GM18505 (cell line): ENCODE measurements at regions not wholly inside any gene's neighbourhood (a gene's known extent, or its start where the extent isn't known, plus 50 kb on each side); places are given as distances from the start of the nearest gene placed in this dataset.

Experiments
- ATAC-seq: cut with Tn5 transposase; IDR thresholded peaks from one replicate; pipeline ENCODE4 v1.9.1; 2021; ENCODE audit not compliant: unreplicated experiment
- POLR2A ChIP-seq: IDR thresholded peaks from 4 replicates; pipeline ENCODE4 v1.6.1; 2011; ENCODE audit warnings: borderline replicate concordance; ENCODE audit not compliant: insufficient read depth, insufficient read length; ENCODE audit errors: extremely low read depth

DNA sequence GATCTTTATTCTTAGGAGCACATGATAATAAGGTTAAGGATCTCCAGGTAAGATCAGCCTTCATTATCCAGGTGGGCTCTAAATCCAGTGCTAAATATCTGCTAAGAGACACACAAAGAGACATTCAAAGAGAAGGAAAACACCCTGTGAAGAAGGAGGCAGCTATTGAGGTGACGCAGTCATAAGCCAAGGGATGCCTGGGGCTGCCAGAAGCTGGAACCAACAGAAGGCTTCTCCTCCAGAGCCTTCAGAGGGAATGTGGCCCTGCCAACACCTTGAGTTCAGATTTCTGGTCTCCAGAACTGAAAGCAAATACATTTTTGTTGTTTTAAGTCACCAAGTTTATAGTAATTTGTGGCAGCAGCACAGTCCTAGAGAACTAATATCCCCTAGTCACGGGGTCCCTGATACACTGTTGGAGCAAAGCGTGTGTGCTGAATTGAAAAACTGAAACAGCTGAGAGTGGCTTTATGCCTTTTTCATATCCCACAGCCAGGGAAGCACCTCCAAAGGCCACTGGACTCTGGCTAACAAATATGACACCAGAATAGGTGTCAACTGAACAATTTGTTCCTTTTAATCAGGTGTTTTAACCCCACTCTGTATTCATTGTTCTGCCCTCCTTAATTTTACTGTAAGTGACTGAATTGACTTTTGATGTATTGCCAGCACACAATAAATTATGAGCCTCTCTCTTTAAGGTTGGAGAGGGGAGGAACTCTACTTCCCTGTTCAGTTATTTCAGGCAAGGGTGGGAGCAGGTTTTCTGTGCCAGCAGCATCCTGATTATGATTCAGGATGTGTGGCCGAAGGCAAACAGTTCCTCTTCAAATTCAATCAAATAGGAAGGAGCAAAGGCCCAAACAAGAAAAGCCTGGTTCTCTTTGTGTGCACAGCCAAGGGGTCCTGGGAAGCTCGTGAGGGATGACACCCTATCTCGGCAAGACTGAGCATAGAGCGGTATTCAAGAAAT, 151.8 kb upstream of the HES1 start:
- no peak for ATAC-seq
- TF ChIP-seq POLR2A, result no peak

DNA sequence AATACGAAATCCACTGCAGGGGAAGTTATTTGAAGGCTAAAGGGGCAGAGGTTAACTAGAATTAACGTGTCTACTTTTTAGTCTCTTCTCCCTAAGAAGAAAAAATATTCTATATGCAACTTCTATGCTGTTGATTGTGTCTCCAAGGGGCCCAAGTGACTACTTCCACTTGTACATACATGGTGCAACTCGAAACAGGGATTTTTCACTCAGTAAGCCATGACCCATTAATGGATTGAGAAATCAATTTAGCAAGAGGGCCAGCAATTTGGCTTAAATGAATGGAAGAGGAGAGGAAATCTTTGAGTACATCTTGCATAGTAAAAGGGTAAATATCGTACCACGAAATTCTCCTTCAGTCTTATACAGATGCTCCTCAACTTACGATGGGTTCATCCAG, 151.1 kb upstream of the HES1 start:
- TF ChIP-seq POLR2A, result no peak

GRCh38 chr3:193987186-193987585, 148.8 kb upstream of the HES1 start:
- ATAC-seq, result no peak
- TF ChIP-seq POLR2A, result no peak

More for the DNA sequence above, 151.1 kb upstream of the HES1 start:
- ATAC-seq, result no peak

DNA sequence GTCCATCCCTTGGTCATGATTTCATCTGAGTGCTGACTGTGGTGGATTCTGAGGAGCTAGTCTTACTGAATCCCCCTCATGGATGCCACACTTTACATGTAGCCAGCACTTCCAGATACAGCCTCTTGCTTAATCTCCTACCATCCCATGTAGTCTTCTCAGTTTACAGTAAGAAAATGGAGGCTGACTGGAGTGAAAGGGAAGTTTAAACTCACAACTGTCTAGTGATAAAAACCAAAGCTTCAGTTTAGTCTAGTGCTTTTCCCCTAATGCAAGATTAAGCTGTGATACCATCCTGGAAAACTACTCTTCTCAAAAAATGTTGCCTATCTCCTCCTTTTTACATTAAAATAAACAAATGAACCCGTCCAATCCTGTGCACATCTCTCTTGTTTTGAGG, 146.8 kb upstream of the HES1 start:
- no peak for ATAC-seq
- TF ChIP-seq POLR2A, result no peak

DNA sequence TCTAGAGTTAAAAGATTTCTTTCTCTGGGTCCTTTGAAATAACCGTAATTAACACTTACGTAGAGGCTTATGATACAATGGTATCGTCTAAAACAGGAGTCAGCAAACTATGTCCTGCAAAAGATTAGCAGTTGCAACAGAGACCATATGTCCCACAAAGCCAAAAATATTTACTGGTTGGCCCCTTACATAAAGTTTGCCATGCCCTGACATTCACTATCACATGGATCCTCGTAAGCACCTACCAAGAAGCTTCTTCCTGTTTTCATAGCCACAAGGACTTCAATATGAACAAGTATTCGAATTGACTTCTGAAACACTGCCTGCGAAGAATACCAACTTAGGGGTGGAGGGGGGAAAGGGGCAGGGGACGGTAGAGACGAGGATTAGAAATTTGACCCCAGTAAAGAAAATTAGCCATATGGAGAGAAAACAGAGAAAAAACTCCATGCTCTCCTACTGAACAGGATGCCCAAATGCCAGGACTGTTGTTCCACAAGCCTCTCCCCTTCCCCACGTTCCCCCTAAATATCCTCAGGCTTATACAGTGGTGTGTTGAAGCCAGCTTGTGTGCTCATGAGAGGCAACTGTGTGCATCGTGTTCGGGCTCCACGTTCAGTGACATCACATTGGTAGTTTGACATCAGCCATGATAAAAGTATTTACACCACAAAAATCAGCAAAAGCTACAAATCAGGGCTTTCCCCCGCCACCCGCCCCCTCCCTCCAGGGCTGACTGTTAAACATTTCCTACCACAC, 144.1 kb upstream of the HES1 start:
- TF ChIP-seq POLR2A, result no peak
- no peak for ATAC-seq

GRCh38 chr3:193992425-193993037, 143.4 kb upstream of the HES1 start:
- ATAC-seq, result no peak
- no peak for TF ChIP-seq POLR2A

GRCh38 chr3:193996221-193996620, 139.7 kb upstream of the HES1 start:
- TF ChIP-seq POLR2A, result no peak
- no peak for ATAC-seq

- ATAC-seq, result no peak
- TF ChIP-seq POLR2A, result no peak
These were observed 139.3 kb upstream of the HES1 start for GRCh38 chr3:193996641-193997089.

DNA sequence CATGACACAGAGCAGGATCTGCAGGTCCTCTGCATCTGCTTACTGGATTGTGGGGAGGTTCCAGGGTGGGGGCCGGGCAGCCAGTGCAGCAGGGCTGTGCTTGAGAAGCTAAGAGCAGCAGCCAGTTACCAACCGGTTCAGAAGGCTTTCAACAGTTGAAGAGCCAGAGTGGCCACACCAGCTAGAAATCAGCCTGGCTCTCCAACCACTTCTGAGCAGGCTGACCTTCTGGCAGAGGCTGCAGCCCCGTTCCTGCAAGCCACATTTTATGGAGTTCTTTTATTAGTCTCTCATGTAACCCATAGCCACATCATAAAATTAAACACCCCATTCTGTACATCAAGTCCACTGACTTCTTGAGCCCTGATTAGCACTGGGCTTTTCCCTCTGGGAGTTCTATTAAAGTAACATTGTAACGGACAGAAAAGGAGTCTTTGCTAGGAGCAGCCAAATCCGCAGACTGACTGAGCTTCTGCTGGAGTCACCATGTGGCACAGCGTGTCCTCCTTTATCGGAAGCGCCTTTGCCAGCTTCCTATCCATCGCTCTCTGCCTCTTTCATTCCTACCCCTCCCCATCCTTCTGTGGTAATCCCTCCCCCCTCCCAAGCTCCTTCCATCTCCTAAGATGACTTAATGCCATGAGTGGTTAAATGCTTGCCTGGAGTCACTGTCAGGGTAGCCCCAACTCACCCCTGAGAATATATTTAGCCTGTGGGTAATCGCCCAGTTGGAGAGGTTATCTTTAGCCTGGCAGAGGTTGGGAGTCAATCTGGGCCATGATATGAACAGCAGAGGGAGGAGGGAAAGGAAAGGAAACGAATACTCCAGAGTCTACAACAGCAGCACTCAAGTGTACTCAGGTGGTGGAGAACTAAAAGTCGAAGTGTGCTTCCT, 138.5 kb upstream of the HES1 start:
- TF ChIP-seq POLR2A, result no peak
- ATAC-seq, result no peak

DNA sequence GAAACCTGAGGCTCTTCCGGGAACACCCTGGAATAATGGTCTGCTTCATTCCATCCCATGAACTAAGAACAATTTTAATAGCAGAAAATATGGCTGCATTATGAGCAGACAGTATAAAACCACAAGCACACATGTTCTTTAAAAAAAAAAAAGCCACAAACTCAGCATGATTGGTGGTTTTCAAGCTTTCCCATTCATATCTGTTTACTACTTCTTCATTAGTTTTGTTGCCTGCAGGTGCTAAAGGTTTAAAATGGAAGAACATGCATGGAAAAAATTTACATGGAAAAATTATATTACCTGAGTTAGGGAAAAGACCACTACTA, 137.9 kb upstream of the HES1 start:
- ATAC-seq, result no peak
- TF ChIP-seq POLR2A, result no peak

- ATAC-seq, result no peak
- TF ChIP-seq POLR2A, result no peak
These were observed 137.2 kb upstream of the HES1 start for GRCh38 chr3:193998628-193999195.

DNA sequence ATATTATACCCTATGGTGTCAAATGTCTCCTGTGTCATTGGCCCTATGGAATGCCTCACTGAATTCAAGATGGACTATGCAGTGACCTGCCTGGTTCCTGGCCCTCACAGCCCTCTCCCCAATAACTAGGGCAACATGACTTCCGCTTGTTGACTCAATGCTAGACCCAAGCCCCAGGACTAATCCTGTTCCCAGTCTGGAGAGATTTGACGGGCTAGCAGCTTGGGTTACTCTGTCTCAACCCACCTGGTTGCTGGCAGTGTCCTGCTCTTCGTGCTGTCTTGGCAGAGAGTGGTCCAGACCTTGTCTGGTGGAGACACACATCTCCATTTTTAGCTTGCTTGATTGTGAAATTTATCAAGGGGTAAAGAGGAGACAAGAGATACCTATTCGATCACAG, 135.8 kb upstream of the HES1 start:
- TF ChIP-seq POLR2A, result no peak
- ATAC-seq, result no peak
